HG02610 (cell line): ENCODE measurements at regions not wholly inside any gene's neighbourhood (a gene's known extent, or its start where the extent isn't known, plus 50 kb on each side); places are given as distances from the start of the nearest gene placed in this dataset.
"Not testable (repeated sequence)": the region's sequence is repeated elsewhere in the genome, so short reads cannot be mapped to it uniquely, and the experiment has no call there.

Experiments used
- ATAC-seq: cut with Tn5 transposase; IDR thresholded peaks from one replicate; pipeline ENCODE4 v1.9.1; 2021; ENCODE audit warnings: mild to moderate bottlenecking, moderate library complexity; ENCODE audit not compliant: unreplicated experiment

- no peak for ATAC-seq
These were observed 117.9 kb downstream of the GPCPD1 start for GRCh38 chr20:5492937-5493336.

- ATAC-seq, result no peak
These were observed 119.4 kb downstream of the GPCPD1 start for GRCh38 chr20:5491455-5491854.

GRCh38 chr20:5489601-5490000 is 121.2 kb downstream of the GPCPD1 start:
- no peak for ATAC-seq

- ATAC-seq, result no peak
These were observed 122.0 kb downstream of the GPCPD1 start for GRCh38 chr20:5488823-5489222.

GRCh38 chr20:5486377-5487054 is 124.3 kb downstream of the GPCPD1 start:
- peak; percentile 50 for ATAC-seq

GRCh38 chr20:5484926-5485325 is 125.9 kb downstream of the GPCPD1 start:
- ATAC-seq, result no peak

GRCh38 chr20:5484346-5484745 is 126.5 kb downstream of the GPCPD1 start:
- ATAC-seq, result no peak

GRCh38 chr20:5482791-5483190 is 128.0 kb downstream of the GPCPD1 start:
- ATAC-seq, result no peak

GRCh38 chr20:5481872-5482271 is 128.9 kb downstream of the GPCPD1 start:
- ATAC-seq, result no peak

- ATAC-seq, result peak; percentile 37
These were observed 129.8 kb downstream of the GPCPD1 start for GRCh38 chr20:5480824-5481600.

- ATAC-seq, result no peak
These were observed 135.9 kb downstream of the GPCPD1 start for GRCh38 chr20:5474646-5475550.

GRCh38 chr20:5471866-5472265 is 138.9 kb downstream of the GPCPD1 start:
- ATAC-seq, result not testable (repeated sequence)

- no peak for ATAC-seq
These were observed 139.4 kb downstream of the GPCPD1 start for GRCh38 chr20:5471368-5471767.

- ATAC-seq, result no peak
These were observed 139.9 kb downstream of the GPCPD1 start for GRCh38 chr20:5470943-5471342.

- no peak for ATAC-seq
These were observed 140.3 kb downstream of the GPCPD1 start for GRCh38 chr20:5470458-5470857.

GRCh38 chr20:5469111-5469510 is 141.7 kb downstream of the GPCPD1 start:
- ATAC-seq, result no peak

- no peak for ATAC-seq
These were observed 143.7 kb downstream of the GPCPD1 start for GRCh38 chr20:5467086-5467485.

GRCh38 chr20:5465604-5465927 is 145.2 kb downstream of the GPCPD1 start:
- no peak for ATAC-seq

GRCh38 chr20:5464901-5465603 is 145.8 kb downstream of the GPCPD1 start:
- ATAC-seq, result no peak

- no peak for ATAC-seq
These were observed 146.4 kb upstream of the PROKR2 start for GRCh38 chr20:5463007-5463686.
